ENCODE measurements at regions not wholly inside any gene's neighbourhood (a gene's known extent, or its start where the extent isn't known, plus 50 kb on each side); places are given as distances from the start of the nearest gene placed in this dataset.
"Not testable (repeated sequence)": the region's sequence is repeated elsewhere in the genome, so short reads cannot be mapped to it uniquely, and the experiment has no call there.

DNA sequence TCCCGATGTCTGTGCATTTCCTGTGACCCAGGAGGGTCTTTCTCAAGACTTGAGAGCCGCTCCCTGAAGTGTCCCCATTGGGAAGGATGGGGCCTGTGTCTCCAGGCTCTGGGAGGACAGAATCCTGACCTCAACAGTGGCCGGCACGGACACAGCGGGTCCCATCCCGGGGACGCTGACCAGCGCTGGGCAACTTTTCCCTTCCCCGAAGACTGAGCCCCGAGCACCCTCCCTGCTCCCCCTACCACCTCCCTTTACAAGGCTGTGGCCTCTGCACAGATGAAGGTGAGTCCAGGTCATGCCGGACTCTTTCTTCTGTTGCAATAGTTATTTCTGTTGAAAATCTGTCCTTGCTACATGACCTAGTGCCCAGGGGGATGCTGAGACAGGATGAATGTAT, 135.7 kb downstream of the TMEM121 start:
- TF ChIP-seq, protein P1, sequence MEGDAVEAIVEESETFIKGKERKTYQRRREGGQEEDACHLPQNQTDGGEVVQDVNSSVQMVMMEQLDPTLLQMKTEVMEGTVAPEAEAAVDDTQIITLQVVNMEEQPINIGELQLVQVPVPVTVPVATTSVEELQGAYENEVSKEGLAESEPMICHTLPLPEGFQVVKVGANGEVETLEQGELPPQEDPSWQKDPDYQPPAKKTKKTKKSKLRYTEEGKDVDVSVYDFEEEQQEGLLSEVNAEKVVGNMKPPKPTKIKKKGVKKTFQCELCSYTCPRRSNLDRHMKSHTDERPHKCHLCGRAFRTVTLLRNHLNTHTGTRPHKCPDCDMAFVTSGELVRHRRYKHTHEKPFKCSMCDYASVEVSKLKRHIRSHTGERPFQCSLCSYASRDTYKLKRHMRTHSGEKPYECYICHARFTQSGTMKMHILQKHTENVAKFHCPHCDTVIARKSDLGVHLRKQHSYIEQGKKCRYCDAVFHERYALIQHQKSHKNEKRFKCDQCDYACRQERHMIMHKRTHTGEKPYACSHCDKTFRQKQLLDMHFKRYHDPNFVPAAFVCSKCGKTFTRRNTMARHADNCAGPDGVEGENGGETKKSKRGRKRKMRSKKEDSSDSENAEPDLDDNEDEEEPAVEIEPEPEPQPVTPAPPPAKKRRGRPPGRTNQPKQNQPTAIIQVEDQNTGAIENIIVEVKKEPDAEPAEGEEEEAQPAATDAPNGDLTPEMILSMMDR (conservative IDR thresholded peaks at IDR 0.05 in 1 of 2, IDR thresholded peaks at IDR 0.05 in 1 of 2; ENCODE audit: low read depth in 1 of 2, low read length in 2 of 2) = not testable (repeated sequence)
- TF ChIP-seq EZH2 (IDR thresholded peaks at IDR 0.05; ENCODE audit: low read length, missing control alignments) = not testable (repeated sequence)
